Cardiac fibroblast (primary cell): ENCODE measurements at regions not wholly inside any gene's neighbourhood (a gene's known extent, or its start where the extent isn't known, plus 50 kb on each side); places are given as distances from the start of the nearest gene placed in this dataset.
A peak's percentile ranks its signal among the peaks of the same experiment; 100 is the strongest.

Source experiments
- DNase-seq, 2 donors: peaks; one replicate each; pipeline versions ENCODE4 v3.0.0 to v3.0.0-alpha.2; 2010; ENCODE audit warnings: low read depth in 2 of 2
- H3K4me3 ChIP-seq, 2 donors: replicated peaks in 1 of 2; 1 replicate in 1 of 2; 2 replicates in 1 of 2; pipeline ENCODE4 v1.5.1; 2011; ENCODE audit warnings: low read depth in 2 of 2, low read length in 2 of 2, mild to moderate bottlenecking in 2 of 2, moderate library complexity in 1 of 2
- CTCF ChIP-seq: IDR thresholded peaks from one replicate; pipeline ENCODE4 v1.5.1; 2011; ENCODE audit warnings: low read depth, mild to moderate bottlenecking, low read length, inconsistent platforms

DNA sequence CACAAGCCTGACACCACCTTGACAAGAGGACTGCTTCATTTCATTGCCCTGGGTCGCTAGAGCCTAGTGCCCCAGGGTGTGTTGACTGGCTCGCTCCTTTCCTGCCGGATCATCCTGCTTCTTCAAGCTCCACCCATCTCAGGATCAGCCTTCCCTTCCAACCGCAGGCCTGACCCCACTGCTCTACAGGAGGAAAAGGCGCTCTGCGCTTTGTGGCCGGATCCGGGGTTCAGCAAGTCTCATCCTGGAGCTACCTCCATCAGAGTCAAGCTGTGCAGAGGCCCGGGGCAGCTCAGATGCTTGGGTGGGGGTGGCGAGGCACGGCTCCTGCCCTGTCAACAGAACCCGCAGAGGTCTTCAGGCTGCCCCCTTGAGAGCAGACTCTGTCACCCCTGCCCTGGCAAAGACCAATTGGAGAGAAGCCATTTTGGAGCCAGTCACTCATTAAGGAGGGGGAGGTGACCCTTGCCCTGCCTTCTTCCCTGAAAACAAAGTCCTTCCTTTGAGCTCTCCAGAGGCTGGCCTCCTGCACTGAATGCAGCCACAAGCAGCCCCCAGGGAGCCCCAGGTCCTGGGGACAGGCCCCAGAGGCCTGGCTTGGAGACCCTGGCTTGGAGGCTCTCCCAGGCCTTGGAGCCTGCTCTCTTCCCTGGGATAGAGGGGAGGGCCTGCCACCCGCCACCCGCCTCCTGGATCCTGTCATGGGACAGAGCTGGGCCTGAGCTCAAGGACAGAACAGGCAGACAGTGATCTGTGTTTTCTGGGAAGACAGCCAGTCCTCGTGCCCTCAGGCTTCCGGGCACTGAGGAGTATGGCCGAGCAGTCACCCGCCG lies 80.3 kb downstream of the CPN2 start:
- no peak overlapping the region for H3K4me3 ChIP-seq
- no peak for TF ChIP-seq CTCF
- peak; percentile 49 to 86 for DNase-seq

DNA sequence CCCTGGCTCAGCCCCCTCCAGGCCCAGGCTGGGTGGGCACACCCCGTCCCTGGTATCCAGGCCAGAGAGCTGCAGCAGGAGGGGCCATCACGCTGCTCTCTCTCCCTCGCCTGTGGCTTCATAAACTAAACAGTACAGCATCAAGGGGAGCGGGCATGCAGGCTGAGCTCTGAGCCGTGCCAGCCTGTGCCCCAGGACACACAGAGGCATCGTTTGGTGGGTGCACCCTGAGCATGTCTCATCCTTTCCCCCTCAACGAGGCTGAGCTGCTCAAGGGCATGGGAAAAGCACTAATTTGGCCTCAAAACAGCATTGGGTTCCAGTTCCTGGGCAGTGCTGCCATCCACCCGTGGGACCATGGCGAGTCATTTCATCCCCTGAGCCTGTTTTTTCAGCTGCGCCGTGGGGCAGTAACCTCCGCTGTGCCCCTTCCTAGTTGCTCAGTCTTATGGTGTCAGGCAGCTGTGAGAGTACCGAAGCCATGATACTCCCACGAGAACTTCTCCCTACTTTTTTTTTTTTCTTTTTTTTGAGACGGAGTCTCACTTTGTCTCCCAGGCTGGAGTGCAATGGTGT lies 79.6 kb downstream of the CPN2 start:
- DNase-seq: peak; percentile 16 to 32
- H3K4me3 ChIP-seq: no peak overlapping the region
- no peak for TF ChIP-seq CTCF

GRCh38 chr3:194272221-194272620 lies 78.9 kb downstream of the CPN2 start:
- H3K4me3 ChIP-seq: no peak overlapping the region
- DNase-seq: no peak
- TF ChIP-seq CTCF: no peak

GRCh38 chr3:194272861-194273742 lies 78.0 kb downstream of the CPN2 start:
- DNase-seq: peak in 1 of 2 donors; percentile 19
- no peak for TF ChIP-seq CTCF
- no peak overlapping the region for H3K4me3 ChIP-seq

- no peak overlapping the region for H3K4me3 ChIP-seq
- DNase-seq: no peak
- TF ChIP-seq CTCF: no peak
These were observed 77.3 kb downstream of the CPN2 start for GRCh38 chr3:194273743-194274310.

DNA sequence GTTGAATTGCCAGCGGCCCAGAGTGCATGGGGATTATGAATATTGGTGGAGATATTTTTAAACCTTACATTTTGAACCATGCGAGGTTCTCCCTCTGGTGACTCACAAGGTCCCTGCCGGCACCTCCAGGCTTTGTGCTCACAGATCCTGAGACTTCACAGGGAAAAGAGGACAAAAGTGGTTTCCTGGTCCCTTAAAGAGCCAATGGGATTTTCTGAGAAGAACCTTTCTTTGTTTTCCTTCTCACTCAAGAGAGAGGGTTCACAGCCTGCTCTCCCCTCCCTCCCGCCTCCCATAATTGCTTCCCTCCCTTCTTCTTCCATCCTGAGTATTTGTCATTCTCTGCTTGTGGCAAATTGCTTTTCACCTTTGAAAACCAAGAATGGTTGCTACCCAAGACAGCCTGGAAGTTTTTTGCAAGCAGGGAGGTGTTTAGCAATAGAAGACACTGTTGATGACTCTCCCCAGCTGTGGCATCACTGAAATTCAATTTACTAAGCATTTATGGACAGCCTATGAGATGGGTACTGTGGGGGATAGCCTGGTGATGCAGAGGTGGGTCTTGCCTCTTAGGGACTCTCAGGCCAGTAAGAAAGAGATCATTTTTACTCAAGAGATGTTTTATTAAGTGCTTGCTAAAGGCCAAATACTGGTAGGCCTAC lies 76.6 kb downstream of the CPN2 start:
- peak; percentile 18 to 45 for DNase-seq
- no peak for TF ChIP-seq CTCF
- H3K4me3 ChIP-seq: no peak overlapping the region
